ENCODE measurements at regions not wholly inside any gene's neighbourhood (a gene's known extent, or its start where the extent isn't known, plus 50 kb on each side); places are given as distances from the start of the nearest gene placed in this dataset.

DNA sequence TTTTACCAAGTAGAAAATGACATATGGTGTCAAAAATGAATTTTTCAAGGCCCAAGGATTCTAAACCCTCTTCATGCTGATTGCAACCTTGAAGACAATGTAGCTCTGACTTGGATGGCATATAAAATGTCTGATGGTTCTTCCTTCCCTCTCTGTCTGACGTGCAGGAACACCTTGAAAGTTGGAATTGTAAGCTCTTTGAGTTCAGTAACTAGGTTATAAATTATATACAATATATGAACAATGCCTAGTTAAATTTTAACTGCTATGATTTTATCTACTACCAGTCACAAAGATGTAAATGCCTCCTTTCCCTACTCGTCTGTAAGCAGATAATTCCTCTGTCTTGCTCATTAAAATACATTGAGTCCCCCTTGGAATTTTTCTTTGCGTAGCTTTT is 89.5 kb upstream of the TMEM17 start:
- DNase-seq: no peak

DNA sequence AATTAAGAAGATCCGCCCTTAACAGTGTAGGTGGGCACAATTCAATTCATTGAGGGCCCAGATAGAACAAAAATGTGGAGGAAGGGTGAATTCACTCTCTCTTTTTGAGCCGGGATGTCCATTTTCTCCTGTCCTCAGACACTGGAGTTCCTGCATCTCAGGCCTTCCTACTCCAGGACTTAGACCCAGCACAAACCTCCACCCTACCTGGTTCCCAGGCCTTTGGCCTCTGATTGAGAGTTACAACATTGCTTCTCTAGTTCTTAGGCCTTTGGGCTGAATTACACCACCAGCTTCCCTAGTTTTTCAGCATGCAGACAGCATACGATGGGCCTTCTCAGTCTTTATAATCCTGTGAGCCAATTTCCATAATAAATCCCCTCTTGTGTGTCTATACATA is 87.8 kb upstream of the TMEM17 start:
- DNase-seq: no peak

DNA sequence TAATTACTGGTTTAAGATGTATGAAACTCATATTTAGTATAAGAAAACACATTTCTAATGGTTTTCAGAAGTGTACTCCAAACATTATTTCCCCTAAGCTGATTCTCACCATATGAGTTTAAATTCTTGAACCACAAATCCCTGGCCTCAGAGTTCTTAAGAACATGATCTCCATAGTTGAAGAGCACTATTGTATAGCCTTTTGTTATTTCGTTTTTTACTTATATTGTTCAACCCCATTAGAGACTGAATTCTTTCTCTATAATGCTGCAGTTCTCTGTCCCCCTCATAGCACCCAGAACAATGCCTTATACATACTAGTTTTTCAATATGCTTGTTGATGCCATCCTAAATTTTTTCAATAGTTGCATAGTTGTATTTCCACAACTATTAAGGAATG is 85.5 kb upstream of the TMEM17 start:
- DNase-seq: no peak

DNA sequence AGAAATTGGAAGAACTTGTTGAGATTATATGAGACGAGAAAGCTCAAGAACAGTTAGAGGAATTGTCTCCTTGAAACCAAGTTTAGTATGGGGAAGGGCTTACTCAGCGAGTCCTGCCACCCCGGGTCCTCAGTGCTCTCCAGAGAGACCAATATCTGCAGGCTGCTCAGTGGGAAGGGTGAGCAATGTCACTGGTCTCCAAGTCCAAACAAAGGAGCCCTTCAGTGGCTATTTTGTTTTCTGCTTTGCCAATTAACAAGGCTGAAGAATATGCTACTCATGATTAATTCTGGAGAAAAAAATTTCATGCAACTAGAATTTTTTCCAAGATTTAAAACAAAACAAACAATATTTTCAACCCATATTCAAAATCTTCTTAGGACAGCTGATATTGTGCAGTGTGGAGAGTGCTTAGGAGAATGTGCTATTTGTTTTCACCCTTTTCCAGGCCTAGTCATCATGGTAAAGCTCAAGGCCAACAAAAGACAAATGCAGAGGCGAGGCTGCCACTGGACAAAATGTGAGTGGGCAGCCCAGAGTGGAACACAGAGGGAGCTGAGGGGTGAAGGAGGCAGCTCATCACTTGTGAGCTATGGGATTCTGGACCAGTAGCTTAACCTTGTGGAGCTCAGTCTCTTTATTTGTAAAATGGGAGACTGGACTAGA is 83.8 kb upstream of the TMEM17 start:
- no peak for DNase-seq

DNA sequence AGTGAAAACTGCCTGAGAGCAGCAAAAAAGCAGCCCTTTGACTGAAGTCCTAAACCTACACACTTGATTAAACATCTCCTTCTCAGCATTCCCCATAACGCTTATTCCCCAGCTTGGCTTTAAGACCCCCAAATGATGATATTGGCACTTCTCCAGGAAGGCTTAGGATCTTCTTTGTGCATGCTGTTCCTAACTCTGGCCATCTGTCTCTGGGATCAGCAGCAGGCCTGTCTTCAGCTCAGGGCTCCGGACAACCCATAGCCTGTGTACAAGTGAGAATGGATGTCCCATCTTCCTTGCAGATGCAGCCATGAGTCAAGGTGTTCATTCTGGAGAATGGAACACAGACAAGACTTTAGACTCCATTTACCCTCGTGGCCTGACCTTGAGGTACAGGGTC is 81.6 kb upstream of the TMEM17 start:
- no peak for DNase-seq

DNA sequence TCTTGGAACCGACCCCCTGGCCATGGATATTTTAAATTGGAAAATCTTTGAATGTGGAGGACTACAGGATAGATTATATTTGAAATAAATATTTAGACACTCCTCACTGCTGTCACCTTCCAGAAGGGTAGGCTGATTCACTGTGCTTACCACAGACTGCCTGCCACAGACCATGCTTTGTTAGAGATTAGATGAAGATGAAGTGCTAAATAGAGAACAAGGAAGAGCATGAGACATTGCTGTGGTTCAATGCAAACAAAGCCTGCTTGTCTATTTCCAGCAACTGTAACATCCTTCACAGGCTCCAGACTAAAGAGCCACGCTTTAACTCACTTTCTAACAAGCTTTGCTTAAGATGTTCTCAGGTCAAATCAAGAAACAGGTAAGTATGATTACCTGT is 81.0 kb upstream of the TMEM17 start:
- peak; percentile 64 for DNase-seq

DNA sequence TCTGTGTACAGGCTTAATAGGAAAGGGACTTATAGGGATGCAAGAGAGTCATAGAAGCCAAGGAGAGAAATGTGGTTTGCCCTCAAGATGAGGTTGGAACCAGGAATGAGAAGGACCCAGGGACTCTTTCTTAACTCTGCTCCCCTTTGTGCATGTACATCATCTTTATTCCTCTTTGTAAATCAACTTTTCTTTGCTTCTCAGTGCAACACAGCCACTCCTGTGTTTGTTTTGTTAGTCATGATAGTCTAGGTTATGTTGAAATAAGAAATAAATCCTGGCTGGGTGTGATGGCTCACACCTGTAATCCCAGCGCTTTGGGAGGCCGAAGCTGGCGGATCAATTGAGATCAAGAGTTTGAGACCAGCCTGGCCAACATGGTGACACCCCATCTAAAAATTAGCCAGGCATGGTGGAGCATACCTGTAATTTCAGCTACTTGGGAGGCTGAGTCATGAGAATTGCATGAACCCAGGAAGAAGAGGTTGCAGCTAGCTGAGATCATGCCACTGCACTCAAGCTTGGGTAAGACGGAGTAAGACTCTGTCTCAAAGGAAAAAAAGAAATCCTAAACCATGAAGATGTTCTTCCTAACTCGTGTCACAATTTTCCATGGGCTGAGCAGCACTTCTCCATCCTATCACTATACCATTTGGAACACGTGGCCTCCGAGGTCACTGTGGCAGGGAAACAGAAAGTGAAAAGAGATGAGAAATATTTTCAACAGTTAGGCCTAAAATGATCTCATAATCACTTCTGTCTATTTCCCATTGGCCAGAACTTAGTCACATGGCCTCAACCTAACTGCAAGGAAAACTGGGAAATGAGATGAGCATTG is 73.0 kb upstream of the TMEM17 start:
- DNase-seq: no peak

DNA sequence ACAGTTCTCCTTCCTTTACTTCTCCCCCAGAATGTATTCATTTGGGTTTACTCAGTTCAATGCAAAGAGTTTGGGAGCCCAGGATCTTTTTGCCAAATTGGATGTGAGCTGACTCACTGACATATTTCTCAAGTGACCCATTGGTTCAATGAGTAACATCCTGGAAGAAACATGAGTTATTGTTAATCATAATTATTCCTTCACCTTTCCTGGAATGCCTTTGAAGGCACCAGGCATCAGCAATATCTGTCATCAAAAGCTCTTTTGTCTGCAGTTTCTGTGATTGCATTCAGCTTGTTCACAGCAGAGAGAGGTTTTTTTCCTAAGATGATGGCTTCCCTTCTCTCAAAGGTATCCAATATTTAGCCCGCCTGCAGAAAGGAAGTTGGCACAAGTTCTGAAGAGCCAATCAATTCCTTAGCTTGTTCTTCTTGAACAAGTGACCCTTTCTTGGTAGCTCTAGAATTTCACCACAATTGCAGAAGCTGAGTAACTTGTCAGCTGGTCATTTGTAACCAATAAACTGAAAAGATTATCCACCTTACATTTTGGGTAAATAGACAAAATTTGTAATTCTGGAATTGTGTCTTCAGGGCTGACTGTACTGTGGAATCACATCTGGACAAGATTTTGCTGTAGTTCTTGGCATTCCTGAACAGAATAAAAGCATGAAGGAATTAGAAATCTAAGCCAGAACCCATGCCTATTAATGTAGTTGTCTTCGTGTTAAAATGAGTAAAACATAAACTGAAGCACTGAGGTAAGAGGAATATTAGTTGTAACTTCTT is 72.2 kb upstream of the TMEM17 start:
- DNase-seq: no peak

DNA sequence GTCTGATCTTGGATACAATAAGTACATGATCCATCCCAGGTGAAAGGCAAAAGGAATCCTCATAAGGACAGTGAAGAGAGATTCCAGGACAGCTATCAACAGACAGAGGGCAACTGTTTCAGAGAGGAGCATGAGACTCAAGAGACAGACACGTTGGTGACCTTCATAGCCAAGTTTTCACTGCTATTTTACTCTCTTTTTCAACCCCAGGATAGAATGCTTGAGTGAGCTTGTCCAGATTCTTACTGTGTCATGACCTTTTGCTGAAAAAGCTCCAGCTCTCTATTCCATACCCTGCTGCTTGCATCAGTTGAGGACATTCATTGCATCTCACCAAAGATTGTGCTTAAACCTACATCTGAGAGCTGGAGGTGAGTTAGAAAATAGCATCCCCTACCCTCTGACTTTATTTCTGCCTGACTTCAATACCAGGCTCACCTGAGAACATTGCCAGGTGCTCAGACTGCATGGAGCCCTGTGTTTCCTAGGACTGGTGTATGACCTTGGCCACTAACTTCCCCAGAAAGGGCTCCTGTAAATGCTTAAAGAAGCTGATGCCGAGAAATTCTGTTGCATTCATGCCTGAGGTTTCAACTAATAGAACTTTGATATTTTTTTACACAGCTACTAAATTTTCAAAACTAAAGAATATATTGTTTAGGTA is 70.4 kb upstream of the TMEM17 start:
- no peak for DNase-seq

DNA sequence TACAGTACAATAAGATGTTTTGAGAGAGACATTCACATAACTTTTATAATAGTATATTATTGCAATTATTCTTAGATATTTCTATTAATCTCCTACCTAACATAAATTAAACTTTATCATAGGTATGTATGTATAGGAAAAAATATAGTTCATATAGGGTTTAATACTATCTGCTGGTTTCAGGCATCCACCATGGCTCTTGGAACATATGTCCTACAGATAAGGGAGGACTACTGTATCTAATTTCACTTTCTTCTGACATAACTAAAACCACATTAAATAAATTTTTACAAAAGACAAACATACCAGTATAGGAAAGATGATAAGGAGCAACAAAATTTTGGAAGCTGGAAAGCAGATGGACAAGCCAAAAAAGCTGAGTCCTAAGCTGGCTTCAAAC is 67.9 kb upstream of the TMEM17 start:
- DNase-seq: no peak

DNA sequence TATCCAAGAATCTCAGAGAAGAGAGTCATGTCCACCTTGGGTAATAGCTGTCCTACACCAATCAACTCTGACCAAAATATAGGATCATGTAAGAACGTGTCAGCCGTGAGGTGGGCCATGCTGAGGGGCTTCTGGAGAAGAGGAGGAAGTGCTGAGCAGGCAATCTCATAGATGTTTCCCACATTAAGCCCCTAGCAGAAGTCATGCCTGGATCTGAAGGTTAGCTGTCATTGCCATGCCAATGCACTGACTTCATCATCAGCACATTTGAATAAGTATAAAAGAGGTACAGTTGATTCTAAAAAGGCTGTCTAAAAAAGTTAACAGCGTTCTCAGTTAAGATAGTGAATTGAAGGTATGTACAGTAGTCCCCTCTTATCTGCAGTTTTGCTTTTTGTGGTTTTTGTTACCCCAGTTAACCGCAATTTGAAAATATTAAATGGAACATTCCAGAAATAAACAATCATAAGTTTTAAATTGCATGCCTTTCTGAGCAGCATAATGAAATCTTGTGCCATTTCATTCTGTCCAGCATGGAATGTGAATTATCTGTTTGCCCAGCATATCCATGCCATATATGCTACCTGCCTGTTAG is 67.2 kb upstream of the TMEM17 start:
- no peak for DNase-seq

DNA sequence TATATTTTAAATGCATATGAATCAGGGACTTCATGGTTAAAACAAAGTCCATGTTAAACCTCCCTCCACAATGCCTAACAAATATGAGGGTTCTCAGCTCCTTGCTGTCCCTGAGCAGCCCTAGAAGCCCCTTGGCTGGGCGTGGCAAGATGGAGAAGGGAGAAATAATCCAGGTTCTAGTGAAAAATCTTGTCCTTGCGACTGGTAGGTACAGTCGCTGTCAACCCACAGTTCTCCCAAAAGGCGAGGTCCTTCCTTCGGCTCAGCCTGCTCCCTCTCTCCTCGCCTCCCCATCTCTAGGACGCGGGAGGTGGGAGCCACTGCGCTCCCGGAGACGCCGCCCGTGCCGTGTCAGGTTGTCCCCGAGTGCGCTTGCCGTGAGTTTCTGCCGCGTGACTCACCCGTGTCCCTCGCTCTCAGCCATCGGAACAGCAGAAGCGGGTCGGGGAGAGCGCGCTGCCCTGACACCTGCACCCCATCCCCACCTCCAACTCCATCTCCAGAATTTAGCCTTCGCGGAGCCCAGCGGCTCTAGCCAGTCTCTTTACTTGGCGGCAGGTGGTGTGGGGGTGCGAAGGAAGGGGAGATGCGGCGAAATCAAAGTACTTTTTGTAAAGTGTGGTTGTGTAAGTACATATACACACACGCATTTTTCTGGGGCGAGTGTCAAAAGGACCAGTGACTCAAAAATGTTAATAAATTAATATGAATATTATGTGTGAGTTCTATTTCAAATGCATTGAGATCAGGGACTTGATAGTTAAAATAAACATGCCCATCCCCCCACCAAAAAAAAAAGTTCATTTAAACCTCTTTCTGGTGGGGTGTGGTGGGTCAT is 65.1 kb upstream of the TMEM17 start:
- no peak for DNase-seq

DNA sequence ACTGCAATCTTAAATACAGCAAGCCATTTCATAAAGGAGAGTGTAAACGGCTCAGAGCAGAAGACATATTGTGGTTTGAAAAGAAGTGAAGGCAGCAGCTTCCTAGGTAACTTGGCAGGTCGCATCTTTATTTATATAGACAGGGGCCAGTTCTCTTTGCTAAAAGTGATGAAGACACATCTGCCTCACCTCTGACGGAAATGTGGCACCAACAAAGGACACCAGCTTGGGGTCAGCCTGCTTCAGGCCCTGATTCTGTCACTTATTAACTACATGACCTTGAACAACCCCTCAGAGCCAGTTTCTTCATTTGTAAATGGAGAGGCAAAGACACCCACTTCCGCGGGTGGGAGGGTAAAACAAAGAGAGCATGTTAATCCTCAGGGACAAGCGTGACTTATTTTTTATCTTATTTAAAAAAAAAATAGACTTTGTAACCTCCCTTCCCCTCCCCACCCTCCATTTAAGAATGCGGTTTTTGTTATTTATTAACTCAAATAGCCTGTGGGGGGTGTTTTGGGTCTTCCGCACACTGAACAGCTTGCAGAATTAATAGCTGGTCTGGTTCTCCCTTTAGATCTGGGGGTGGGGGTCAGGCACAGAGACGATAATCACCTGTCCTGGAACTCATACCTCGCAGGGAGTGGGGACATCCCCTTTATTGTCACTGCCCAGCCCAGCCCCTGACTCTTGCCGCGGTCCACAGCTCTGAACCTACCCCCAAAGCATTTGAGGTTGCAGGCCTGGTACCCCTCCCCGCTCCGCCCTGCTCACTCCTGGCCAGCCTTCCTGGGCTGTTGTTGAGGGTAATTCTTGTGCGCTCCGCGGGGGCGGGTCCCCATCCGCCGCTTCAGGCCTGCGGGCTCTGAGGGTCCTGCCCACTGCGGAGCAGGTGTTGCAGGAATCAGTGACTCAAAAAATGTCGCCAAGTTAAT is 64.2 kb upstream of the TMEM17 start:
- DNase-seq: no peak

DNA sequence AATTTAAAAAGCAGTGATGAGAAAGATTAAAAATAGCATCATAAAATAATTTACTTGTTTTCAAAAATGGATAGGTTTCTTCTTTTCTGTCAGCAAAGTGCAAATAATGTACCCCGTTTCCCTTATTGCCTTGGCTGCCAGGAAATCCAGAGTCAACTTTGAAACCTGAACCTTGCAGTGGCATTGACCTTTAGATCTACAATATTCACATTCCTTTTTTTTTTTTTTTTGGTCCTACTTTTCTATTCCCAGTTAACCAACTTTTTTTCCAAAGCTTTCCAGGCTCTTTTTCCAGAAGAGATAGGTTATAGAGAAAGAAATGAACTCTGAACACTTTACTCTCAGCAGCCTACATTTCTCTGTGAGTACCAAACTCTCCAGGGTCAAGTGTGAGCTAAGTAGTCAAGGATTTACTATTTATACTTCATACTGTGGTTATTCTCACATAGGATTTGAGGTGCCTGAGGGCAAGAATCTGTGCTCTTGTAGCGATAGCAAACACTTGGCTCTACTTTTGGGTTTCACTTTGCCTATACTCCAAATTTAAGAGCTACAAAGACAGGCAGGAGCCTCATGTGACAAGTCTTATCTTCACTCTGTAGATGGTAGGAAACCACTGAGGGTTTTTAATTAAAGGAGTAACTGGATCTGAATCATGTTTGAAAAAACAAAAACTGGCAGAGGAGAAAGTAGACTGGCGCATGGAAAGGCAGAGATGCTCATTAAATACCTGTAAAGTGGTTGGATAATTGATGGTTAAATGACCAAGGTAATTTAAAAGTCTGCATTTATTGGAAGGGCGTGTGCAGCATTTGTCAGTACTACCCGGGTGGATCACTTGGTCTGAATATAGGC is 63.2 kb upstream of the TMEM17 start:
- DNase-seq: no peak

DNA sequence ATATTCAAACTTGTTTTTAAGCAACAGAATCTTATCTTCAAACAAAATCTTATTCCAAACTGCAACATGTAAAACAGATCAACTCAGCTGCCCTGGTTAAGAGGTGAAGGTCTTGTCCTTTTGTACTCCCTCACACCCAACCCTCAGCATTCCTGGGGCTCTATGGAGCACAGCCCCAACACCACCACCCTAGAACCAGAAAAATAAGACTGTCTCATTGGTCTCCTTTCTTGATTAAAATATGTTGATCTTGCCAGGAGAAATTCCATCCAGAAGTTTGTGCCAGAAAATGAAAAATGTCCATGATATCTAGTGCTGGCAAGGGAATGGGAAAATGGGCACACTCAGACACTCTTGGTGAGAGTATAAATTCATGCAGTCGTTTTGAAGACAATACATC is 62.1 kb upstream of the TMEM17 start:
- DNase-seq: no peak

DNA sequence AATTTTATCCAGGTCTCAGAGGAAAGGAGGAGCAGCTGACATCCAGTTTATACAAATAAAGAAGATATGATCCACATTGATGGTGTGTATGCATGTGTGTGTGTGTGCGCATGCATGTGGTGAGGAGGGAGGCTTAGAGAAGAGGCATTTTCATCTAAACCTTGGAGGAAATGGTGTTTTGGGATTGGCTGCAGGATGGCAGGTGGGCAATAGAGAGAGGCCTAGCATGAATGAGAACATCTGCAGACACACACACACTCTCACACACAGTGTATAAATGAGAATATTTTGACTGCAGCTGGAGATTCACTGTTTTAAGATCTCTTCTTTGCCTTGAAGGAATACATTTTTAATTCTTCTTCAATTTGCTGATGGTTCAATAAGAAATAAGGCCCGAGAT is 61.7 kb upstream of the TMEM17 start:
- DNase-seq: no peak

DNA sequence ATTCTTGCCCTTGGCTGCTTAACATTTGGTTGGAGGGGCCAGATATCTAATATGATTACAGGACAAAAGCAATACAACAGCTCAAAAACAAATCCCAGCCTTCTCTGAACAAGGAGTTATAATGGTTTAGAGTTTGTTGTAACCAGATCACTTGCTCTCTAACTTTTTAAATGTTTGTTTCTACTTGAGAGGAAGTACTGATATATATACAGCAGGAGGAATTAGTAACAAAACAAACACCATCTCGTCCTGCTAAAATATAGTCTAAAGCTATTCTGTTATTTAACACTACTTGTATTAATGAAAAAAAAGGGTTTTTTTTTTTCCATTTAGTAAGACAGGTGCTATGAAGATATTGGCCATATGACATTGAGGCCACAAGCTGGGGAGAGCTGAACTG is 60.9 kb upstream of the TMEM17 start:
- no peak for DNase-seq

DNA sequence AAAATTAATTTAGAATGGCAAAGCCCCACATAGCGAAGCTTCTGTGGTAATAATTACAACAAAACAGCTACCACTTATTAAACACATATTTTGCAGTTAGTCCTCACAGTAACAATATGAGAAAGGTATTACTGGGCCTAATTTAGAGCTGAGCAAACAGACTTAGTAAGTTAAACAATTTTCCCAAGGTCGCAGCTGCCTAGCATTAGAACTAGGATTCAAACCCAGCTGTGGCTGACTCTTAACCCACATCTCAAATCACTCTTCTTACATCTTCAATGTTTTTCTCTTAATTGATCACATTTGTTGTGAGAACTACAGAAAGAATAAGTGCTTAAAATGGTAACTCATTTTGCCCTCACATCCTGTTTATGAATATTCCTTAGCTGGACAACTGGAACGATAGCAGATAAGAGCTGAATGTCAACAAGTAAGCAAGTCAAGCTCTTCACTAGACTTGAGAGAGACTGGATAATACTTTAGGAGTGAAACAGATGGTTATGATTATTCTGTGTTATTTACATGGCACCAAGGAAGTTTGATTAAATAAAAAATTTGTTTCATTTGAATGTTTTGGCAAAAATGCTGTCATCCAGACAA is 59.4 kb upstream of the TMEM17 start:
- DNase-seq: no peak

DNA sequence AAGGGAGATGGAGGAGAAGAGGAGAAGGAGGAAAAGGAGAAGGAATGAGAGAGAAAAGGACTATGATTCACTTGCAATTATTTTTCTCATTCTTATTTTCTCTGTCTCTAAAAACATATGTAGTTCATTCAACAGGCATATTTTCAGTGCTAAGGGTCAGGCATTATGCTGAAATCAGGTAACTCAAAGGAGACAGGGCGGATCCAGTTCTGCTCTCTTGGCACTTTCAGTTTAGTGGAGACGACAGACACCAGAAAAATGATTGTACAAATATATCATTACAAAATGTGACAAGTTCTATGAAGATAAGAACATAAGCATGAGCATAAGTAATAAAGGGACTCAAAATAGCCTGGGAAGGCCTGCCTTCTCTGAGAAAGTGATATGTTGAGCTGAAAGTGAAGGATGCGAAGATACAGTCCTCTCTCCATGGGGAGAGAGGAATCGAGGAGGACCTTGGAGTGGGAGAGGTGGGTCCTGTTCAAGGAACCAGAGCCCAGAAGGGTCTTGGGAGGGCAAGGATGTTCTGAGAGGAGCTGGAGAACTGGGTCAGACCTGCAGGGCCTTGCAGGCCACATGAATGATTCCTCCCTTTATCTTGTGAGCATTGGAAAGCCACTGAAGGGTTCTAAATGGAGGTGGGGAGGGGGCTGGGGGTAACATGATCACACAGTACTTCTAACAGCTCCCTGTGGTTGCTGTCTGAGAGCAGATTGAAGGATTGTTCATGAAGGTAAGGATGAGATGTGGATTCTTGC is 58.6 kb upstream of the TMEM17 start:
- no peak for DNase-seq

Measured in GDM1 (cell line).